Upper lobe of right lung (tissue), 1 donor: ENCODE measurements at regions not wholly inside any gene's neighbourhood (a gene's known extent, or its start where the extent isn't known, plus 50 kb on each side); places are given as distances from the start of the nearest gene placed in this dataset.

Experiments used
- ATAC-seq: fragments of 200-7000 bp; cut with Tn5 transposase; one replicate; pipeline ENCODE4 v1.9.1; 2020; ENCODE audit warnings: mild to moderate bottlenecking, moderate library complexity
- DNase-seq: peaks from one replicate; pipeline ENCODE4 v3.0.0-alpha.2; 2020
- H3K27ac ChIP-seq: fragments of 200-600 bp; one replicate; pipeline ENCODE4 v1.8.0; 2022
- H3K27me3 ChIP-seq: fragments of 200-600 bp; one replicate; pipeline ENCODE4 v1.8.0; 2022; ENCODE audit warnings: mild to moderate bottlenecking
- H3K36me3 ChIP-seq: fragments of 200-600 bp; one replicate; pipeline ENCODE4 v1.8.0; 2022
- H3K4me1 ChIP-seq: fragments of 200-600 bp; one replicate; pipeline ENCODE4 v1.8.0; 2022
- H3K4me3 ChIP-seq: fragments of 200-600 bp; one replicate; pipeline ENCODE4 v1.8.0; 2022; ENCODE audit warnings: mild to moderate bottlenecking
- H3K9me3 ChIP-seq: fragments of 200-600 bp; one replicate; pipeline ENCODE4 v1.8.0; 2022
- CTCF ChIP-seq: fragments of 200-600 bp; IDR thresholded peaks from one replicate; pipeline ENCODE4 v1.8.0; 2022; ENCODE audit warnings: antibody characterized with exemption
- intact Hi-C: fragments of 100-400 bp; cut with DNase I; formaldehyde crosslinking; loops from one replicate; pipeline ENCODE4 v1.11.0; 2022
- donor health status: DM: no; HTN: yes; CAD: no; lungs with severe emphysema.

- no peaks in the 10 kb centered on the region for H3K36me3 ChIP-seq
- no peak overlapping the region for H3K4me3 ChIP-seq
- intact Hi-C loops = no loop called here
- H3K4me1 ChIP-seq = no peaks in the 10 kb centered on the region
- no peaks in the 10 kb centered on the region for H3K27me3 ChIP-seq
- no peak overlapping the region for H3K27ac ChIP-seq
- DNase-seq (no peak), ATAC-seq (no peak)
- TF ChIP-seq CTCF = no peak
- H3K9me3 ChIP-seq = no peaks in the 10 kb centered on the region
Measured at GRCh38 chr15:93855181-93855826, 376.1 kb upstream of the MCTP2 start.

- TF ChIP-seq CTCF = no peak
- DNase-seq = no peak
- Histone ChIP-seq H3K4me1 (no peaks in the 10 kb centered on the region), H3K27ac (no peak overlapping the region), H3K4me3 (no peak overlapping the region), H3K27me3 (no peaks in the 10 kb centered on the region), H3K36me3 (no peaks in the 10 kb centered on the region), H3K9me3 (no peaks in the 10 kb centered on the region)
- intact Hi-C loops = no loop called here
- ATAC-seq = no peak
Measured at GRCh38 chr15:93854088-93854487, 377.3 kb upstream of the MCTP2 start.

- DNase-seq = no peak
- TF ChIP-seq CTCF = no peak
- no peak overlapping the region for H3K4me3 ChIP-seq
- H3K27ac ChIP-seq = no peak overlapping the region
- no peak for ATAC-seq
- no peaks in the 10 kb centered on the region for H3K9me3 ChIP-seq
- intact Hi-C loops = no loop called here
- no peaks in the 10 kb centered on the region for H3K36me3 ChIP-seq
- H3K27me3 ChIP-seq = no peaks in the 10 kb centered on the region
- no peaks in the 10 kb centered on the region for H3K4me1 ChIP-seq
Measured at GRCh38 chr15:93852761-93853160, 378.6 kb upstream of the MCTP2 start.

GRCh38 chr15:93848490-93848889 lies 382.9 kb upstream of the MCTP2 start:
- TF ChIP-seq CTCF = no peak
- no peak for DNase-seq
- Histone ChIP-seq H3K36me3 (no peaks in the 10 kb centered on the region), H3K27me3 (no peaks in the 10 kb centered on the region), H3K27ac (no peak overlapping the region), H3K4me3 (no peak overlapping the region), H3K9me3 (no peaks in the 10 kb centered on the region), H3K4me1 (no peaks in the 10 kb centered on the region)
- ATAC-seq = no peak
- intact Hi-C loops = no loop called here

GRCh38 chr15:93848076-93848475 lies 383.3 kb upstream of the MCTP2 start:
- Histone ChIP-seq H3K9me3 (no peaks in the 10 kb centered on the region), H3K4me1 (no peaks in the 10 kb centered on the region), H3K4me3 (no peak overlapping the region), H3K27me3 (no peaks in the 10 kb centered on the region), H3K27ac (no peak overlapping the region), H3K36me3 (no peaks in the 10 kb centered on the region)
- DNase-seq (no peak), ATAC-seq (no peak)
- no peak for TF ChIP-seq CTCF
- intact Hi-C loops = no loop called here

GRCh38 chr15:93846148-93846547 lies 385.2 kb upstream of the MCTP2 start:
- no peaks in the 10 kb centered on the region for H3K9me3 ChIP-seq
- intact Hi-C loops = no loop called here

More at GRCh38 chr15:93846148-93846547, 385.2 kb upstream of the MCTP2 start:
- H3K36me3 ChIP-seq = no peaks in the 10 kb centered on the region
- DNase-seq (no peak), ATAC-seq (no peak)
- H3K27ac ChIP-seq = no peak overlapping the region
- H3K4me1 ChIP-seq = no peaks in the 10 kb centered on the region
- no peaks in the 10 kb centered on the region for H3K27me3 ChIP-seq
- no peak for TF ChIP-seq CTCF
- H3K4me3 ChIP-seq = no peak overlapping the region
